Activated CD4-positive, alpha-beta T cell treated with anti-CD3 and anti-CD28 coated beads, Interleukin-10, Interleukin-2, amounts not matched to agents 100 ng/mL and 50 ng/mL, durations not matched to agents 16 hours and 8 hours (primary cell): ENCODE measurements at regions not wholly inside any gene's neighbourhood (a gene's known extent, or its start where the extent isn't known, plus 50 kb on each side); places are given as distances from the start of the nearest gene placed in this dataset.
"Not testable (repeated sequence)": the region's sequence is repeated elsewhere in the genome, so short reads cannot be mapped to it uniquely, and the experiment has no call there.

Experiments used
- DNase-seq: peaks from one replicate; pipeline ENCODE4 v3.0.0-alpha.2; 2020

DNA sequence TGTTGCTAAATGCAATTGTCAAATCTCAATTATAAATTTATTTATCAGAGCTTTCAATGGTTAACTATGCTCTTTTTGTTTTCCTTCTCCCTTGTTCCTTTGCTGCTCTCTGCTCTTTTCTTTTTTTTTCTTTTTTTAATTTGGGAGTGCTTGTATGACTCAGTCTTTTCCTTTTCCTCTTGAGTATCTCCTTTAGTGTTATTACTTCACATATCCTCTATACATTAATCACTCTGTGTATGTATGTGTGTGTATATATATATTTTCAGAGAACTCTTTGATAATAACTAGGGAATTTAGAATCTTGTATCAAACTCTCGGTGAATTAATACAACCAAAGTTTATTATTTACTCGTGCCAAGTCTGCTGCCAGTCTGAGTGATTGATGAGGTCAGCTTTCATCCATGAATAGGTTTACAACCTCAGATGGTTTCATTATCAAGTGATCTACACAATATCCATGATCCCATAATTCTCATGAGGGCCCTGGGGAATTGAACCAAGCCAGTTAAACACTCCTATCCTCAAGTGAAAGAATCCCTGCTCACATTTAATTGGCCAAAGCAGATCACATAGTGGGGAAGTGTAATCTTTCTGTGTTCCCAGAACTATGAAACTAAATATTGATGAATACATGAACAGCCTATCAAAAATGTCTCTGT is 743.4 kb upstream of the CNTN5 start:
- no peak for DNase-seq

DNA sequence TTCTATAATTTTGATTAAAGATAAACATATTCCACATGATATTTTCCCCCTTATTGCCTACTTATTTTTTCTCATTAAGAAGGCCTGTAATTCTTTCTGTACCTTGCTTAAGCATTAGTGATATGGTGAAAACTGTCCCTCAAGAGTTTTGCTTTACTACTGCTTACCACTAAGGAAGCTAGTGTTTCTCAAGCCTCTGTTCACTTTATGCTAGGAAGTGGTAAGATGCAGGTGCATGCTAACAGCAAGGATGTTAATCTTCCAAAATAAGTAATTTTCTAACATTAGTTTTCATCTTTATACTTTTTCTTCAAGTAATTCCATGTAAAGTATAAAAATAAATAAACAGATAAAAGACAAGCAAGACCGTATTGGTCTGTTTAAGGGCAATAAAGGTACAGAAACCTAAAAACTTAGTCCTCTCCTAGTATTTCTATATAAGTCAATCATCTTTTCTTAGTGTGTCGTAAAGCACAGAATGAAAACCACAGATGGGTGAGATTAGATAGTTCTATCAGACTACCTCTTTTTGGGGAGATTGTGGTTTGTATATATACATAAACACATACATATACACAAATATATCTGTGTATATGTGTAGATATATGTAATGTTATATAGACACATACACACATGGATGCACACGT is 731.0 kb upstream of the CNTN5 start:
- no peak for DNase-seq

DNA sequence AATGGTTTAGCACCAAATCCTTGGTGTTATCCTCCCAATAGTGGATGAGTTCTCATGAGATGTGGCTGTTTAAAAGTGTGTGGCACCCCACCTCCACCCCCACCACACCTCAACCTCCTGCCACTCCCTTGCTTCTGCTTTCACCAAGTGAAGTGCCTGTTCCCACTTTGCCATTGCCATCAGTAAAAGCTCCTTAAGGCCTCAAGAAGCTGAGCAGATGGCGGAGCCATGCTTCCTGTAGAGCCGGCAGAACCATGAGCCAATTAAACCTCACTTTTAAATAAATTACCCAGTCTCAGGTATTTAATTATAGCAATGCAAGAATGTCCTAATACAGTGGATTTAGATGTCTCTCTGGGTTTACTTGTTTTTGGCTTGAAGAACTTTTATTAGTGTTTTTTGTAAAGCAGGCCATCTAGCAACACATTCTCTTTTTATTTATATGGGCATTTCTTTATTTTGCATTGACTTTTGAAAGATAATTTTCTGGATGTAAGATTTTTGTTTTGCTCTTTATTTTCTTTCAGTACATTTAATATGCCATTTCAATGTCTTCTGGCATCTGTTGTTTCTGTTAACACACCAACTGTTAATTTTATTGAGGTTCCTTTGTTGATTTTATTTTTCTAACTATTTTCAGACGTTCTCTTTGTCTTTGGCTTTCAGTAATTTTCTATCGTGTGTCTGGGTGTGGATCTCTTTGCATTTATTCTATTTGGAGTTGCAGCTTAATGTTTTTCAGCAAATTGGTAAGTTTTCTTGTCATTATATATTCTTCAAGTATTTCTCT is 724.5 kb upstream of the CNTN5 start:
- DNase-seq, result no peak

DNA sequence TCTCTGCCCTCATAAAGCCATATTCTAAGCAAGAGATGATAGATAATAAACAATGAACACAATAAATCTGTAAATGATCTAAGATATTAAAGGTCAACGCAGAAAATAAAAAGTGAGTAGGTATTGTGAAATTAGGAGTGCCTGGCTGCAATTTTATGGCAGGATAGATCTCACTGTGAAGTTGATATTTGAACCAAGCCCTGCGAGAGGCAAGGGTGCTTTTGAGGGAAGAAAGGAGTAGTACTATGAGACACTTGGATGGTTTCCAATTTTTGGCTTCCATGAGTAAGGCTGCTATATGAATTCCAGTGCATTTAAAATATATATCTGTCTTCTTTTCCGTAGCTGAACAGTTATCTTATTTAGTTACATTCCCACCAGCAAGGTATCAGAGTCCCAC is 720.0 kb upstream of the CNTN5 start:
- no peak for DNase-seq

DNA sequence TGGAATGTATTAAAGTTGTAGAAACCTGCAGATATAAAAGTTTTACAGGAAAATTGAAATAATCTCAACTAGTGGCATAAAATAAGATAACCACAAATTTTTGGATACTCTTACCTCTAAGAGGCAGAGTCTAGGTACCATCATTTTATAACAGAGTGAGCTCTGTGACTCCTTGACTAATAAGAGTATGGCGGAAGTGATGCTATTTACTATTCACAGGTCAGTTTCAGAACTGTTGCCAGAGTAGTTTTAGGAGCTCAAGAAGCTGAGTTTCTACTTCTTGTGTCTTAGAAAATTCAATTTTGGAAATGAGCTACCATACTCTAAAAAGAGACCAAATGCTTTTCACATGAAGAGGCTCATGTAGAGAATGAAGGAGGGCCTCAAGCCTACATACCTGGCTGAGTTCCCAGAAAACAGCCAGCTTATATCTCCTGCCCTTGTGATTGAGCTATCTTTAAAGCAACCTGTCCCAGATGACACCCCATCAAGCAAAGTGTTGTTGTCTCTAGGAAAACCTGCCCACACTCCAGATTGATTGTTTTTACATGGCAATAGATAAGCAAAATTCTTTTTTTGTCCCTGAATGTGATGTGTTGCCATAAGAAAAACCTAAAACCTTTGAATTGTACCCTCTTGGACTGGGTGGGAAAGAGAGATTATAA is 712.8 kb upstream of the CNTN5 start:
- no peak for DNase-seq

DNA sequence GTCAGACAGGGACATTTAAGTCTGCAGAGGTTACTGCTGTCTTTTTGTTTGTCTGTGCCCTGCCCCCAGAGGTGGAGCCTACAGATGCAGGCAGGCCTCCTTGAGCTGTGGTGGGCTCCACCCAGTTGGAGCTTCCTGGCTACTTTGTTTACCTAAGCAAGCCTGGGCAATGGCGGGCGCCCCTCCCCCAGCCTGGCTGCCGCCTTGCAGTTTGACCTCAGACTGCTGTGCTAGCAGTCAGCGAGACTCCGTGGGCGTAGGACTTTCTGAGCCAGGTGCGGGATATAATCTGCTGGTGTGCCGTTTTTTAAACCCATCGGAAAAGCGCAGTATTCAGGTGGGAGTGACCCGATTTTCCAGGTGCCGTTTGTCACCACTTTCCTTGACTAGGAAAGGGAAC is 690.4 kb upstream of the CNTN5 start:
- not testable (repeated sequence) for DNase-seq

DNA sequence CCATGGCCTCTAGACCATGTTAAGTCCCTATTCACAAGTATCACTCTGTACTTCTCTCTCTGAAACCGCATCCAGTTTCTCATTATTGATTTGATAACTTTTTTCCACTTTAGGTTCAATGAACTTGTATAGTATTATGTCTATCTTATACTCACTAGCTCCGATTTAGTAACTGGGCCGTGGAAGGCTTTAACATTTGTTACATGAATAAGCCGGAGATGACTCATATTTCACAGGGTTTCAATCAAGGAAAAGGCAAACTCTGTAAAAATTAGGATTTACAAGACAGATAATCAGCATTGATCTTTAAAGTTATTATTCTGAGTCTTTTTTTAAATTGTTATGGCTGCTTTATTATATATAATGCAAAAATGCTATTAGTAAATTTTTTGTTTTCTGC is 662.2 kb upstream of the CNTN5 start:
- DNase-seq, result no peak

DNA sequence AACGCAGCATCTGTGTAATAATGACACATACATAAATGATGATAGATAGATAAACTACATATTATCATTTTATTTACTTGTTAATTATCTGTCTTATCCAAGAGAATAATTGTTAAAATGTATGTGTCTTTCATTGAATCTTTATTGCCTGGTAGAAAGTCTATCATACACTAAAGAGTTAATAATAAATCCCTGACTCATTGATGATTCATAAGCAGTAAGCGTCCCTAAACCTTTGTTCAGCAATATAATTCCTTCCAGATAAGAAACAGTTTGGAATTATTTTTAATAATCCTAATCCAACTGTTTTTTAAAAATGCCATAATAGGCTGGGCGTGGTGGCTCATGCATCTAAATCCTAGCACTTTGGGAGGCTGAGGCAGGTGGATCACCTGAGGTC is 655.6 kb upstream of the CNTN5 start:
- DNase-seq, result no peak

DNA sequence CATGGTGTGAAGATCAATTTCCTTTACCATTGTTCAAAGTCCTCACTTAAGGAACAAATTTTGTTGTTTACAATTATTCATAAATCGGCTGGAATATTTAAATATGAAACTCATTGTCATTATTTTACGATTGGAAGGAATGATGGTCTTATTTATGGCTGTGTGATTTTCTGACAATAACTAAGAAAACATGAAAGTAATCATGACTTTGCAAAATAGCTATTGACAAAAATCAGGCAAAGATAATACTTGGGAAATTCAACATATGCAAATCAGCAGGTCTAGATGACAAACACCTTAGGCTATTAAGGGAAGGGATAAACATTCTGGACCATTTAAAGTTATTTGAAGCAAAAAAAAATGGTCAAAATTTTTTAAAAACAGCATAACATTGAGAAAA is 654.8 kb upstream of the CNTN5 start:
- no peak for DNase-seq

DNA sequence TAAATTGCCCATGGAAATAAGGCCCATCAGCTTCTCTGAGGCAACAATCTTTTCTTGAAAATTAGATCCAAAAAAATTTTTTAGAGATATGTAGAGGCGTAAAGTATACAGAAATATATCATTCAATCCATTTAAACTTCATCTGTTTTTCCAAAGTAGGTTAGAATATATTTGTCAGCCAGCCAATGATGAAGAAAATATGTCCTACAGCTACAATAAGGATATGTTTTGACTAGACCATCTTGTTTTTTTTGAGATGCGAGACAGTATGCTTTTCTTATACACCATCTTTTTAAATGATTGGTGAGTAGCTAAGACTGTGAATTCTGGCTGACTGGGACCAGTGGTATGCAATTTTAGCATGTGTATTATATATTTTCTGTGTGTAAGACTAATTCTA is 630.4 kb upstream of the CNTN5 start:
- no peak for DNase-seq

DNA sequence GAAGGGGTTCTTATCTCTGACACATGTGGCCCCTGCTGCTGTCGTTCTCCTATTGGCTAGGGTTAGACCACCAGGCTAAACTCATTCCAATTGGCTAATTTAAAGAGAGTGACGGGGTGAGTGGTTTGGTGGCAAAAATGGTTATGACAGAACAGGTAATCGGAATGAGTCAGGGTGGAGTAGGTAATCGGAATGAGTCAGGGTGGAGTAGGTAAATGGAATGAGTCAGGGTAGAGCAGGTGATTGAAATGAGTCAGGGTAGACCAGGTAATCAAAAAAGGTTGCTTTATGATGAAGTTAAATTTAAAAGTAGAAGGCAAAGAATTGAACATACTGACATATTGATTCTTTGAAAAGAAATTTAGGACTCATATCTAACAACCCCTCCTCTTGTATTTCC is 626.2 kb upstream of the CNTN5 start:
- DNase-seq, result not testable (repeated sequence)

DNA sequence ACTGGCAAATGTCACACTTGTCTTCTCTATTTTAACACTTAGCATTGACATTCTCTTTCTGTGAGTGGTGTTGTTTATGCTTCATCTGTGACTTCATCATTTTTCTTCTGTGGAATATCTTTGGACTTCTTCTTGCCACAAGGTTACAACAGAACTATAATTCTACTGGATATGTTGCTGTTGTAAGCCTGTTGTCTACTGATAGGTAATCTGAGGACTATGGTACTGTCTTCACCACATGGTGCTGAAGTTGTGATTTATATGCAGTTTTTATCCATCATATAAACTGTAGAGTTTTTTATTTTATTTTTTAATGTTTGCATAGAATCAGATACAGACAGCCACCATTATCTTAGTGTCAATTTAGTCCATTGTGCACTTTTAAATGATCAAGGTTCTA is 622.2 kb upstream of the CNTN5 start:
- DNase-seq, result no peak

DNA sequence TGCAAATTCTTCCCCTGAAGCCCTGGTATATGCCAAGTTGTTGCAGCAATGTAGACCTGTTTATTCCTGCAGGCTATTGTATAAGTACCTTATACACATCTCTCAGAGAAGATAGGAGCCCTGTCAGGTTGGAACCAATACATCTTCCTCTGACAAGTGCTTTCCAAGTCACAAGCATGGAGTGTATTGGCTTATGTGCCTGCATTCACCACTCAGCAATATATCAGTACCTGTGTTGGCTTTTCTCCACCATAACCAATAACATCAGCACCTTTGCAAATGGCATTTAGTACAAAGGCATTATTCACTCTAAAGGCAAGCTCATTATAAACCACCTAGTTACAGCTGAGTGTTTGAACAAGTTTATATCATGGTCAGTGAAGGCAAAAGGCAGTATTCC is 611.7 kb upstream of the CNTN5 start:
- DNase-seq, result no peak

DNA sequence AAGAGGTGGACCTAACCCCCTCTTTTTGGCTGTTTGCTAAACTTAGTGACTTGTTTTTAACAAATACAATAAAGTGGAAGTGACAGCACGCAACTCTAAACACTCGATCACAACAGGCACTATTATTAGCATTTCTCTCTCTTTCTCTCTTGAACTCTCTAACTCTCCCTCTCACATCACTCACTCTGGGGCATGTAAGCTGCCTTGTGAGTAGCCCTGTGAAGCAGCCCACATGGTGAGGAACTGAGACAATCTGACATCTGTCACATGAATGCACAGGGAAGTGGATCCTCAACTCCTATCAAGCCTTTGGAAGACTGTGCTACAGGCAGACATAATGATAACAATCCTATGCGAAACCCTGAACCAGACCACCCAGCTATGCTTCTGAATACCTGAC is 609.0 kb upstream of the CNTN5 start:
- DNase-seq, result no peak

DNA sequence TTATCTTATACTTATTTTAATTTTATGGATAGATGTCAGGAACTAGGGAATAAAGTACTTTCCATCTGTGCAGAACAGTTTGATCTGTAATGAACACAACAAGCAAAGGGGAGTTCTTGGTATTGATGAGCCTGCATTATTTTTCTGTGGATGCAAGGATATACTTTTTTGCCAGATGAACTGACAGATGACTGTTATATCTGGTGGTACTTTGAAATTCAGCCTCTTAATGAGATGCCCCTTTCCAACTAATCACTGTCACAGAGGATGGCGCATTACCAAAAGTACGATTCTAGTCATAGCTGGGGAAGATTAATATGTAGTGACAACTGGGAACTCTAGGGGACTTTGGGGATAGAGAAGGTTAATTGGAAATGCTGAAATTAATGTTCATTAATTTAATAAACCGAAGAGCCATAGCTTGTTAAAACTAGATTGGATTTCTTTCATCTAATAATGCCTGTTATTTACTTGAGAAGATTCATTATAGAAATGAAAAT is 603.4 kb upstream of the CNTN5 start:
- no peak for DNase-seq

DNA sequence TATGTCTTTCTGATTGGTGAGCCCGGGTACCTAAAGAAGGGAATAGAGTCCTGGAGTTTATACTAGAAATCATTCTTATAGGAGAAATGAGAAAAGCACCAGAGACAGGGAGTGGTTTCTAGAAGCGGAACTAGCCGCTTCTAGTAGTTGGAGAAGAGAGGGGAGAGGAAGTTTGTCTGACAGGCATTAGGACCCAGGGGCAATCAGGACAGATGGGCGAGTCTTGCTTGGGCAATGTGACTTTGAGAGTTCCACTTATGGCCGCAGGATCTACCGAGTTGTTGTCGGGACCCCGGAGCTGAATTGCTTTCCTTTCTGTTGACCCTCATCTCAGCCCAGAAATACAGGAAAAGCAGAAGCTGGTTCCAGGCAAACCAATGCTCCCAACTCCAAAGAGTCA is 596.8 kb upstream of the CNTN5 start:
- DNase-seq, result no peak

DNA sequence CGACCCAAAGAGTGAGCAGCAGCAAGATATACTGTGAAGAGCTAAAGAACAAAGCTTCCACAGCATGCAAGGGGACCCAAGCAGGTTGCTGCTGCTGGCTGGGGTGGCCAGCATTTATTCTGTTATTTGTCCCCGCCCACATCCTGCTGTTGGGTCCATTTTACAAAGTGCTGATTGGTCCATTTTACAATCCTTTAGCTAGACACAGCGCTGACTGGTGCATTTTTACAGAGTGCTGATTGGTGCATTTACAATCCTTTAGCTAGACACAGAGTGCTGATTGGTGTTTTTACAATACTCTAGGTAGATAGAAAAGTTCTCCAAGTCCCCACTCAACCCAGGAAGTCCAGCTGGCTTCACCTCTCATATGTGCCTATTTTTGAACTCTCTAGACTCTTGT is 596.0 kb upstream of the CNTN5 start:
- DNase-seq, result not testable (repeated sequence)

DNA sequence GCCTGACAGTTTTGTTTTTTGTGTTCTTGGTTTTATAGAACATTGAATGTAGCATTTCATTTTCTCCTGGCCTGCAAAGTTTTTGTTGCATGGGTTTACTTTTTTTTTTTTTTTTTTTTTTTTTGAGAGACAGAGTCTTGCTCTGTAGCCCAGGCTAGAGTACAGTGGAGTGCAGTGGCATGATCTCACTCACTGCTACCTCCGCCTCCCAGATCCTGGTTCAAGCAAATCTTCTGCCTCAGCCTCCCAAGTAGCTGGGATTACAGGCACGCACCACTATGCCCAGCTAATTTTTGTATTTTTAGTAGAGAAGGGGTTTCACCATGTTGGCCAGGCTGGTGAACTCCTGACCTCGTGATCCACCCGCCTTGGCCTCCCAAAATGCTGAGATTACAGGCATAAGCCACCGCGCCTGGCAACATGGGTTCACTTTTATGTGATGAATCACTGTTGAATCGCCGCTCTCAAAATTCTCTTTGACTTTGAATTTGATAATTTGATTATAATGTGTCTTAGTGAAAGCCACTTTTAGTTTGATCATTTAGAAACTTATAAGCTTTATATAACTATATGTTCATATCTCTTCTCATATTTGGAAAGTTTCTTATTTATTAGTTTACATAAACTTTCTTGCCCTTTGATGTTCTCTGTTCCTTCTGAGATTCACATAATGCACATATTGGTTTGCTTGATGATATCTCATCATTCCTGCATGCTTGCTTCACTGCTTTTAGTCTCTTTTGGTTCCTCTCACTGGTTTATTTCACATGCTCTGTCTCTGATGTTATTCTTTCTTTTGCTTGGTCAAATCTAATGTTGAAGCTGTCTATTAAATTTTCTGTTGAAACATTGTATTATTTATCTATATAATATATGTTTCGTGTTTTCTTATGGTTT is 589.0 kb upstream of the CNTN5 start:
- DNase-seq, result no peak

DNA sequence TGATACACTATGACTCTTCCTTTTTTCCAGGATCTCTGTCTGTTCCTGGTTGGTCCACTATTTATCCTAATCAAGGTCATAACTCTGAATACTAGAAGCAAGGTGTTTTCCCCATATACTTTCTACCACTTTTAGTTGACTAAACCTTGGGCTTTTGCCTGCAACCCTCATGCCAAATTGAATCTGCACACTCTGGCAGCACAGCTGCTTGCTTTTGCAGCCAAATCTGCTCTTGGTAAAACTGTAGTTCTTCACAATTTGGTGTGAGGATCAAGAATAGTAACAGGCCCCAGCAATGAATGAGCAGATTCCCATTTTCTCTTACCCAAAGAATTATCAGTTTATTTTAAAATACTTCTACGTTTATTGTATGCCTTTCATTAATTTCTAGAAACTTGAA is 586.5 kb upstream of the CNTN5 start:
- no peak for DNase-seq

DNA sequence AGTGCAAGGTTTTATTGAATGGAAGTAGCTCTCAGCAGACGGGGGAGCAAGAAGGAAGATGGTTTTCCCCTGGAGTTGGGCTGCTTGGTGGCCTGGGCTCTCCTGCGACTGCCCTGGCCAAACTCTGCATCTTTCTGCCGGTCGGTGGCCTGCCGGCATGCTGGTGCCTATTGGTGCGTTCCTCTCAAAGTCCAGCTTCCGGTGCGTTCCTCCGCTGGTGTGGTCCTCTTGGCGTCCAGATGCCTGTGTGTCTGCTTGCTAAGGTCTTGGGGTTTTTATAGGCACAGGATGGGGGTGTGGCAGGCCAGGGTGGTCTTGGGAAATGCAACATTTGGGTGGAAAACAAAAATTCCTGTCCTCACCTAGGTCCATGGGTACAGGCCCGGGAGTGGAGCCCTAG is 567.4 kb upstream of the CNTN5 start:
- no peak for DNase-seq

DNA sequence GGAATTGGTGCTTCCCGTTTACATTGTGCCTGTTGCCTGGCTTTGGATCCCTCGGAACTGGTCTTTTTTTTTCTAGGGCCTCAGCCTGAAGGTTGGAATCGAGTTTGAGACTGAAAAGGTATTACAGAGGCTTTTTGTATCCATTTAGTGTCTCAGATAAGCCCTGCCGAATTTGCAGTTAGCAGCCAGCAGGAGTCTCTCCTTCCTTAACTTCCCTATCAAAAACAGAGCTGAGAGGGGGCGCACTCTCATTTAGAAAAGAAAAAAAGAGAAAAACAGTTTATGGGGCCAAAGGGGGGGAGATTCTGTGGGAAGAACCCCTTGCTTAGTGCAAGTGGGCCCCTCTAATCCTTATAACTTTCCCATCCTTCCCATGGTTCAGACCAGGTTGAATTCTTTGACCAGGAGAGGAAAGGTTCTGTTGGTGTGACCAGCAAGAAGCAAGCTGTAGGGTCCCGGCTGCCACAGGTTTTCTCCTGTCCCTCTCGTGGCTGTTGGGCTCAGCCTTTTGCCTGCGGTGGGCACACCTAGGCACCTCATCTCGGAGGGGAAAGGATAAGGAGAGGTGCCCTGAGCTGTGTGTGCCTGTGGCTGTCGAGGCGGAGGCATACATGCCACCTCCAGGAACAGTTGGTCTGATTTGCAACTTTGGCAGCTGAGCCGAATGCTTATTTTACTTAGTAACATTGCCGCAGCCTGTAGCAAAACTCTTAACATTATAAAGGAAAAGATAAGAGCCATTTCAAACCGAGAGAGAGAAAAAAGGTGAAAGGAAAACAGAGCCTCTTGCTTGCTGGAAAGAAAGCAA is 565.0 kb upstream of the CNTN5 start:
- DNase-seq, result no peak

DNA sequence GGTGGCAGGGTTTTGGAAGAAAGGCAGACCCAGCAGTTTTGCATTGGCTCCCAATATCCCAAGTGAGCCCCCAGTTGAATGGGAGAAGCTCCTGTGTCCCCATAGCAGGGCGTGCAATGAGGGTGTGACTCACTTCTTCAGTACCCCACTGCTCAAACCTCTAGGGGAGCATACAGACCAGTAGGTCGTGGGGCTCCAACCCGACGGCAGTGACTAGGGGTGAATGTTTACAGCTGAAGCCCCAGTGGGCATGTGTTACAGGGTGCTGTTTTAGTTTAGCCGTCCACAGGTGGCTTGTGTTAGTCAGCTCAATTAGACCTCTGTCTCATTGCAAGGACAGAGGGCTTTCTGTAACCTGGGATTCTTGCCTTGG is 564.5 kb upstream of the CNTN5 start:
- DNase-seq, result no peak
